Nephron (organoid): ENCODE measurements at regions not wholly inside any gene's neighbourhood (a gene's known extent, or its start where the extent isn't known, plus 50 kb on each side); places are given as distances from the start of the nearest gene placed in this dataset.

Source experiments
- H3K27ac Mint-ChIP-seq, 3 experiments: 2 replicates each; pipeline ENCODE4 v1.8.0; 2020; ENCODE audit warnings: mixed read lengths in 3 of 3, mild to moderate bottlenecking in 2 of 3, moderate library complexity in 1 of 3
- H3K27me3 Mint-ChIP-seq: 2 replicates; pipeline ENCODE4 v1.8.0; 2021; ENCODE audit warnings: low read depth, mild to moderate bottlenecking, moderate library complexity, mixed read lengths
- H3K36me3 Mint-ChIP-seq: 2 replicates; pipeline ENCODE4 v1.8.0; 2020; ENCODE audit warnings: low read depth, mixed read lengths
- H3K4me1 Mint-ChIP-seq: 2 replicates; pipeline ENCODE4 v1.8.0; 2020; ENCODE audit warnings: mixed read lengths
- H3K4me3 Mint-ChIP-seq, 3 experiments: 2 replicates each; pipeline ENCODE4 v1.8.0; 2020; ENCODE audit warnings: mild to moderate bottlenecking in 3 of 3, mixed read lengths in 3 of 3, moderate library complexity in 2 of 3
- H3K9me3 Mint-ChIP-seq: 2 replicates; pipeline ENCODE4 v1.8.0; 2020; ENCODE audit warnings: mixed read lengths
- CTCF ChIP-seq, 3 experiments: fragments of 200-600 bp; sonication (generic); IDR thresholded peaks; one replicate each; pipeline ENCODE4 v1.5.0; 2021; ENCODE audit warnings: antibody characterized with exemption in 3 of 3; ENCODE audit not compliant: unreplicated experiment in 3 of 3

GRCh38 chr9:119712325-119712724, 343.1 kb upstream of the BRINP1 start:
- no peaks in the 10 kb centered on the region for H3K36me3 Mint-ChIP-seq
- no peak for TF ChIP-seq CTCF (IDR thresholded peaks at IDR 0.05; ENCODE audit: unreplicated experiment in 3 of 3)
- no peak overlapping the region for H3K4me3 Mint-ChIP-seq
- H3K9me3 Mint-ChIP-seq, result no peaks in the 10 kb centered on the region
- no peaks in the 10 kb centered on the region for H3K4me1 Mint-ChIP-seq
- no peaks in the 10 kb centered on the region for H3K27me3 Mint-ChIP-seq
- H3K27ac Mint-ChIP-seq, result no peak overlapping the region

- H3K36me3 Mint-ChIP-seq, result no peaks in the 10 kb centered on the region
- H3K4me1 Mint-ChIP-seq, result no peaks in the 10 kb centered on the region
- no peaks in the 10 kb centered on the region for H3K9me3 Mint-ChIP-seq
- no peak for TF ChIP-seq CTCF (IDR thresholded peaks at IDR 0.05; ENCODE audit: unreplicated experiment in 3 of 3)
- H3K27me3 Mint-ChIP-seq, result peaks cover 1% of the 10 kb centered on the region
- H3K4me3 Mint-ChIP-seq, result no peak overlapping the region
- no peak overlapping the region for H3K27ac Mint-ChIP-seq
Observed at GRCh38 chr9:119709431-119709830, 340.2 kb upstream of the BRINP1 start.

- no peak for TF ChIP-seq CTCF (IDR thresholded peaks at IDR 0.05; ENCODE audit: unreplicated experiment in 3 of 3)
- no peak overlapping the region for H3K4me3 Mint-ChIP-seq
- no peaks in the 10 kb centered on the region for H3K36me3 Mint-ChIP-seq
- no peaks in the 10 kb centered on the region for H3K9me3 Mint-ChIP-seq
- H3K27me3 Mint-ChIP-seq, result peaks cover 4% of the 10 kb centered on the region
- no peaks in the 10 kb centered on the region for H3K4me1 Mint-ChIP-seq
- no peak overlapping the region for H3K27ac Mint-ChIP-seq
Observed at GRCh38 chr9:119707228-119707845, 338.1 kb upstream of the BRINP1 start.

GRCh38 chr9:119701651-119702050, 332.4 kb upstream of the BRINP1 start:
- H3K4me1 Mint-ChIP-seq, result no peaks in the 10 kb centered on the region
- no peak overlapping the region for H3K4me3 Mint-ChIP-seq
- TF ChIP-seq CTCF (IDR thresholded peaks at IDR 0.05; ENCODE audit: unreplicated experiment in 3 of 3), result no peak
- H3K27me3 Mint-ChIP-seq, result peaks cover 4% of the 10 kb centered on the region
- no peak overlapping the region for H3K27ac Mint-ChIP-seq
- H3K9me3 Mint-ChIP-seq, result no peaks in the 10 kb centered on the region
- no peaks in the 10 kb centered on the region for H3K36me3 Mint-ChIP-seq

GRCh38 chr9:119698535-119698934, 329.3 kb upstream of the BRINP1 start:
- no peaks in the 10 kb centered on the region for H3K36me3 Mint-ChIP-seq
- no peak overlapping the region for H3K4me3 Mint-ChIP-seq
- no peak for TF ChIP-seq CTCF (IDR thresholded peaks at IDR 0.05; ENCODE audit: unreplicated experiment in 3 of 3)
- H3K27ac Mint-ChIP-seq, result no peak overlapping the region
- no peaks in the 10 kb centered on the region for H3K9me3 Mint-ChIP-seq
- no peaks in the 10 kb centered on the region for H3K4me1 Mint-ChIP-seq
- no peaks in the 10 kb centered on the region for H3K27me3 Mint-ChIP-seq

GRCh38 chr9:119697996-119698395, 328.8 kb upstream of the BRINP1 start:
- H3K9me3 Mint-ChIP-seq, result no peaks in the 10 kb centered on the region
- H3K36me3 Mint-ChIP-seq, result no peaks in the 10 kb centered on the region
- no peak for TF ChIP-seq CTCF (IDR thresholded peaks at IDR 0.05; ENCODE audit: unreplicated experiment in 3 of 3)
- no peak overlapping the region for H3K27ac Mint-ChIP-seq
- no peaks in the 10 kb centered on the region for H3K27me3 Mint-ChIP-seq
- no peak overlapping the region for H3K4me3 Mint-ChIP-seq
- H3K4me1 Mint-ChIP-seq, result no peaks in the 10 kb centered on the region
